ENCODE measurements at regions not wholly inside any gene's neighbourhood (a gene's known extent, or its start where the extent isn't known, plus 50 kb on each side); places are given as distances from the start of the nearest gene placed in this dataset.

GRCh38 chr21:16945580-16945979 lies 567.3 kb upstream of the CXADR start:
- TF ChIP-seq, protein P1, sequence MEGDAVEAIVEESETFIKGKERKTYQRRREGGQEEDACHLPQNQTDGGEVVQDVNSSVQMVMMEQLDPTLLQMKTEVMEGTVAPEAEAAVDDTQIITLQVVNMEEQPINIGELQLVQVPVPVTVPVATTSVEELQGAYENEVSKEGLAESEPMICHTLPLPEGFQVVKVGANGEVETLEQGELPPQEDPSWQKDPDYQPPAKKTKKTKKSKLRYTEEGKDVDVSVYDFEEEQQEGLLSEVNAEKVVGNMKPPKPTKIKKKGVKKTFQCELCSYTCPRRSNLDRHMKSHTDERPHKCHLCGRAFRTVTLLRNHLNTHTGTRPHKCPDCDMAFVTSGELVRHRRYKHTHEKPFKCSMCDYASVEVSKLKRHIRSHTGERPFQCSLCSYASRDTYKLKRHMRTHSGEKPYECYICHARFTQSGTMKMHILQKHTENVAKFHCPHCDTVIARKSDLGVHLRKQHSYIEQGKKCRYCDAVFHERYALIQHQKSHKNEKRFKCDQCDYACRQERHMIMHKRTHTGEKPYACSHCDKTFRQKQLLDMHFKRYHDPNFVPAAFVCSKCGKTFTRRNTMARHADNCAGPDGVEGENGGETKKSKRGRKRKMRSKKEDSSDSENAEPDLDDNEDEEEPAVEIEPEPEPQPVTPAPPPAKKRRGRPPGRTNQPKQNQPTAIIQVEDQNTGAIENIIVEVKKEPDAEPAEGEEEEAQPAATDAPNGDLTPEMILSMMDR (IDR thresholded peaks at IDR 0.05 in 4 of 5, conservative IDR thresholded peaks at IDR 0.05 in 1 of 5): no peak
- no peak for TF ChIP-seq POLR2A (IDR thresholded peaks at IDR 0.05)

Measured in gastrocnemius medialis (tissue), 4 donors.